A549 (cell line): ENCODE measurements at regions not wholly inside any gene's neighbourhood (a gene's known extent, or its start where the extent isn't known, plus 50 kb on each side); places are given as distances from the start of the nearest gene placed in this dataset.

Experiments
- ATAC-seq, 2 experiments: fragments of 200-7000 bp in 1 of 2; fragments of >200 bp in 1 of 2; cut with Nextera tagmentation in 1 of 2; cut with Tn5 transposase in 1 of 2; 3 replicates each; pipeline versions ENCODE4 v1.8.0 to v1.9.1; 2018 to 2020; ENCODE audit warnings: mild to moderate bottlenecking in 1 of 2, moderate library complexity in 1 of 2
- CTCF ChIA-PET: fragments of 300-600 bp; sonication (Branson Sonifier 250); formaldehyde crosslinking; extraction: SDS; loops from one replicate; lab custom pipeline; 2021; ENCODE audit warnings: antibody characterized with exemption, inconsistent platforms; lab: Yijun Ruan, JAX
- POLR2A ChIA-PET: fragments of 350-600 bp; formaldehyde crosslinking; extraction: SDS; loops from one replicate; lab custom pipeline; 2021; ENCODE audit warnings: antibody characterized with exemption, inconsistent platforms; lab: Yijun Ruan, JAX
- DNase-seq, 2 experiments: peaks; one replicate each; pipeline versions ENCODE4 v3.0.0 to v3.0.0-alpha.2; 2011 to 2016; ENCODE audit warnings: low read depth in 1 of 2, low spot score in 1 of 2
- FAIRE-seq: peaks from 2 replicates; lab custom pipeline; 2011; peaks lifted over from hg19 to GRCh38; lab: Jason Lieb, UNC
- H3K27ac ChIP-seq, 2 experiments: fragments of >200 bp; sonication (Bioruptor Twin); formaldehyde crosslinking; 3 replicates each; pipeline ENCODE4 v1.5.1; 2016 to 2017
- H3K4me1 ChIP-seq: fragments of >200 bp; sonication (Bioruptor Twin); formaldehyde crosslinking; 3 replicates; pipeline ENCODE4 v1.6.1; 2016
- H3K4me2 ChIP-seq: fragments of >200 bp; sonication (Bioruptor Twin); formaldehyde crosslinking; 3 replicates; pipeline ENCODE4 v1.6.1; 2016
- H3K4me3 ChIP-seq: fragments of >200 bp; sonication (Bioruptor Twin); formaldehyde crosslinking; 3 replicates; pipeline ENCODE4 v1.5.1; 2016
- H3K9me3 ChIP-seq: fragments of >200 bp; sonication (Bioruptor Twin); formaldehyde crosslinking; 3 replicates; pipeline ENCODE4 v1.6.1; 2016
- ATOH8 ChIP-seq: fragments of 250-450 bp; sonication (Bioruptor Pico); IDR thresholded peaks from 2 replicates; pipeline ENCODE4 v1.5.0; 2020; ENCODE audit warnings: low read depth, mild to moderate bottlenecking, moderate library complexity
- BCL3 ChIP-seq: fragments of >200 bp; sonication (Bioruptor Twin); formaldehyde crosslinking; IDR thresholded peaks from 3 replicates; pipeline ENCODE4 v1.6.1; 2016
- CBX8 ChIP-seq: fragments of 200-600 bp; sonication (generic); IDR thresholded peaks from 2 replicates; pipeline ENCODE4 v1.6.1; 2016
- E2F6 ChIP-seq: IDR thresholded peaks from 2 replicates; pipeline ENCODE4 v1.6.1; 2012; ENCODE audit warnings: low read depth, borderline replicate concordance
- ELK1 ChIP-seq: fragments of 150-350 bp; IDR thresholded peaks from 2 replicates; pipeline ENCODE4 v1.6.1; 2014; ENCODE audit warnings: low read depth, mild to moderate bottlenecking, low read length
- EP300 ChIP-seq, 2 experiments: fragments of >200 bp; sonication (Bioruptor Twin); formaldehyde crosslinking; IDR thresholded peaks; 2 replicates in 1 of 2; 3 replicates in 1 of 2; pipeline ENCODE4 v1.6.1; 2016 to 2017
- FOSL2 ChIP-seq, 2 experiments: fragments of 450-650 bp in 1 of 2; fragments of >200 bp in 1 of 2; sonication (Bioruptor Twin) in 1 of 2; formaldehyde crosslinking; IDR thresholded peaks; 2 replicates each; pipeline versions ENCODE4 v1.5.0 to v1.6.1; 2016 to 2020; ENCODE audit warnings: mild to moderate bottlenecking in 1 of 2, moderate library complexity in 1 of 2
- HDAC2 ChIP-seq: fragments of 200-600 bp; sonication (generic); IDR thresholded peaks from 2 replicates; pipeline ENCODE4 v1.6.1; 2016
- HEYL ChIP-seq: fragments of 250-450 bp; sonication (Bioruptor Pico); IDR thresholded peaks from 2 replicates; pipeline ENCODE4 v1.8.0; 2021; ENCODE audit warnings: mild to moderate bottlenecking, moderate library complexity
- HMGXB4 ChIP-seq: fragments of 250-450 bp; sonication (Bioruptor Pico); IDR thresholded peaks from 2 replicates; pipeline ENCODE4 v1.5.0; 2021; ENCODE audit warnings: mild to moderate bottlenecking, moderate library complexity, borderline replicate concordance
- HOXA7 ChIP-seq: fragments of 250-450 bp; sonication (Bioruptor Pico); IDR thresholded peaks from 2 replicates; pipeline ENCODE4 v1.5.0; 2020; ENCODE audit warnings: mild to moderate bottlenecking, moderate library complexity
- JUN ChIP-seq, 2 experiments: fragments of >200 bp; sonication (Bioruptor Twin); formaldehyde crosslinking; IDR thresholded peaks; 2 replicates in 1 of 2; 3 replicates in 1 of 2; pipeline ENCODE4 v1.6.1; 2016 to 2017
- KDM5A ChIP-seq: fragments of 200-600 bp; sonication (generic); IDR thresholded peaks from 2 replicates; pipeline ENCODE4 v1.6.1; 2016; ENCODE audit warnings: antibody characterized with exemption, mild to moderate bottlenecking
- MAZ ChIP-seq: fragments of 150-350 bp; IDR thresholded peaks from 2 replicates; pipeline ENCODE4 v1.6.1; 2014; ENCODE audit warnings: antibody characterized with exemption, low read depth, low read length, borderline replicate concordance
- NPAS2 ChIP-seq: fragments of 250-450 bp; sonication (Bioruptor Pico); IDR thresholded peaks from 2 replicates; pipeline ENCODE4 v1.8.0; 2022; ENCODE audit warnings: mild to moderate bottlenecking, moderate library complexity, borderline replicate concordance
- PHF8 ChIP-seq: fragments of 200-600 bp; sonication (generic); IDR thresholded peaks from 2 replicates; pipeline ENCODE4 v1.6.1; 2016; ENCODE audit warnings: low read depth, mild to moderate bottlenecking, antibody characterized with exemption, moderate library complexity, borderline replicate concordance
- POLR2A ChIP-seq: IDR thresholded peaks from 2 replicates; pipeline ENCODE4 v1.6.1; 2012; ENCODE audit warnings: mild to moderate bottlenecking, low read length
- POLR2AphosphoS2 ChIP-seq: conservative IDR thresholded peaks from 2 replicates; pipeline ENCODE4 v1.6.1; 2012; ENCODE audit warnings: low read length, improper control_type of control experiment, inconsistent platforms
- RARB ChIP-seq: fragments of 250-450 bp; sonication (Bioruptor Pico); IDR thresholded peaks from 2 replicates; pipeline ENCODE4 v1.8.0; 2021; ENCODE audit warnings: mild to moderate bottlenecking, moderate library complexity
- RCOR1 ChIP-seq: fragments of 150-350 bp; IDR thresholded peaks from 2 replicates; pipeline ENCODE4 v1.6.1; 2014; ENCODE audit warnings: antibody characterized with exemption, low read length, low read depth
- SMC3 ChIP-seq: fragments of >200 bp; sonication (Bioruptor Twin); formaldehyde crosslinking; IDR thresholded peaks from 3 replicates; pipeline ENCODE4 v1.6.1; 2018; ENCODE audit warnings: inconsistent platforms
- SREBF2 ChIP-seq: fragments of 450-650 bp; IDR thresholded peaks from 2 replicates; pipeline ENCODE4 v1.6.1; 2014; ENCODE audit warnings: mild to moderate bottlenecking, moderate library complexity
- TFCP2L1 ChIP-seq: fragments of 250-450 bp; sonication (Bioruptor Pico); IDR thresholded peaks from 2 replicates; pipeline ENCODE4 v1.5.0; 2021; ENCODE audit warnings: mild to moderate bottlenecking
- USF2 ChIP-seq: fragments of 450-650 bp; IDR thresholded peaks from 2 replicates; pipeline ENCODE4 v1.6.1; 2014; ENCODE audit warnings: antibody characterized with exemption
- ZSCAN20 ChIP-seq: fragments of 250-450 bp; sonication (Bioruptor Pico); IDR thresholded peaks from 2 replicates; pipeline ENCODE4 v1.8.0; 2022; ENCODE audit warnings: mild to moderate bottlenecking, moderate library complexity
- WGBS: methylation state at CpG from one replicate; pipeline ENCODE4 v1.1.6; 2017; ENCODE audit errors: missing lambda C conversion rate; 5-methylcytosine and 5-hydroxymethylcytosine counted together
- TF ChIP-seq, protein P1 (sequence below): IDR thresholded peaks from 2 replicates; pipeline ENCODE4 v1.6.1; 2012

- TF ChIP-seq, protein P1, sequence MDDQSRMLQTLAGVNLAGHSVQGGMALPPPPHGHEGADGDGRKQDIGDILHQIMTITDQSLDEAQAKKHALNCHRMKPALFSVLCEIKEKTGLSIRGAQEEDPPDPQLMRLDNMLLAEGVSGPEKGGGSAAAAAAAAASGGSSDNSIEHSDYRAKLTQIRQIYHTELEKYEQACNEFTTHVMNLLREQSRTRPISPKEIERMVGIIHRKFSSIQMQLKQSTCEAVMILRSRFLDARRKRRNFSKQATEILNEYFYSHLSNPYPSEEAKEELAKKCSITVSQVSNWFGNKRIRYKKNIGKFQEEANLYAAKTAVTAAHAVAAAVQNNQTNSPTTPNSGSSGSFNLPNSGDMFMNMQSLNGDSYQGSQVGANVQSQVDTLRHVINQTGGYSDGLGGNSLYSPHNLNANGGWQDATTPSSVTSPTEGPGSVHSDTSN, result no peak
- TF ChIP-seq MAZ (no peak), ZSCAN20 (CRISPR knock-in tag) (no peak), ELK1 (no peak), POLR2A (no peak), USF2 (no peak), CBX8 (no peak), HOXA7 (no peak), JUN (IDR thresholded peaks at IDR 0.05) (no peak), POLR2AphosphoS2 (no peak), RARB (CRISPR knock-in tag) (no peak), PHF8 (no peak), HEYL (no peak)
- TF ChIP-seq, all 56 proteins: peak for 0
Observed at GRCh38 chr11:95676308-95676707, 113.3 kb downstream of the FAM76B start (continued).

- DNase-seq (no peak), FAIRE-seq (no peak), ATAC-seq (no peak)
- ChIA-PET POLR2A (no interaction called here), CTCF (no interaction called here)
- Histone ChIP-seq H3K27ac (no peak overlapping the region), H3K9me3 (no peaks in the 10 kb centered on the region), H3K4me3 (no peak overlapping the region), H3K4me1 (peaks cover 9% of the 10 kb centered on the region; the same call in 2 of the 3 replicates), H3K4me2 (no peak overlapping the region)
- no peak for TF ChIP-seq TFCP2L1 (CRISPR knock-in tag)
- no peak for TF ChIP-seq FOSL2 (IDR thresholded peaks at IDR 0.05)
- TF ChIP-seq FOSL2 (CRISPR knock-in tag; IDR thresholded peaks at IDR 0.05), result no peak
- no peak for TF ChIP-seq HDAC2
- TF ChIP-seq SMC3, result no peak
- no peak for TF ChIP-seq HMGXB4 (CRISPR knock-in tag)
- TF ChIP-seq EP300 (IDR thresholded peaks at IDR 0.05), result no peak
- TF ChIP-seq NPAS2 (CRISPR knock-in tag), result no peak
- TF ChIP-seq E2F6, result no peak
- TF ChIP-seq ATOH8, result no peak
- no peak for TF ChIP-seq CBX8
- no peak for TF ChIP-seq BCL3
- no peak for TF ChIP-seq RCOR1
- TF ChIP-seq KDM5A, result no peak
- no peak for TF ChIP-seq SREBF2
- no peak for TF ChIP-seq ELK1
- 50% methylated on average over 2 of the region's 2 CpGs for WGBS
Observed at GRCh38 chr11:95675585-95675984, 114.0 kb downstream of the FAM76B start.
